NT2/D1 (cell line): ENCODE measurements at regions not wholly inside any gene's neighbourhood (a gene's known extent, or its start where the extent isn't known, plus 50 kb on each side); places are given as distances from the start of the nearest gene placed in this dataset.
"Not testable (repeated sequence)": the region's sequence is repeated elsewhere in the genome, so short reads cannot be mapped to it uniquely, and the experiment has no call there.

Experiments
- SUZ12 ChIP-seq: IDR thresholded peaks from 2 replicates; pipeline ENCODE4 v1.6.1; 2011; ENCODE audit not compliant: insufficient read length, insufficient read depth; ENCODE audit errors: extremely low read depth
- YY1 ChIP-seq: IDR thresholded peaks from 2 replicates; pipeline ENCODE4 v1.6.1; 2011; ENCODE audit not compliant: insufficient read length, insufficient read depth
- ZNF274 ChIP-seq: IDR thresholded peaks from 2 replicates; pipeline ENCODE4 v1.6.1; 2011; ENCODE audit warnings: mild to moderate bottlenecking, low read depth, low read length

DNA sequence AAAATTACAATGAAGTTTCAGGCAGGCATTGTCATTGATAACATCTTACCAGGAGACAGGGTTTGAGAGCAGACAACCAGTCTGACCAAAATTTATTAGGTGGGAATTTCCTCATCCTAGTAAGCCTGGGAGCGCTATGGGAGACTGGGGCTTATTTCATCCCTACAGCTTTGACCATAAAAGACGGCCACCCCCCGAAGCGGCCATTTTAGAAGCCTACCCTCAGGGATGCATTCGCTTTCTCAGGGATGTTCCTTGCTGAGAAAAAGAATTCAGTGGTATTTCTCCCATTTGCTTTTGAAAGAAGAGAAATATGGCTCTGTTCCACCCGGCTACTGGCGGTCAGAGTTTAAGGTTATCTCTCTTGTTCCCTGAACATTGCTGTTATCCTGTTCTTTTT is 218.4 kb downstream of the PRELID2 start:
- not testable (repeated sequence) for TF ChIP-seq YY1, ZNF274, SUZ12
